Lung microvascular endothelial cell (primary cell): ENCODE measurements at regions not wholly inside any gene's neighbourhood (a gene's known extent, or its start where the extent isn't known, plus 50 kb on each side); places are given as distances from the start of the nearest gene placed in this dataset.
"Not testable (repeated sequence)": the region's sequence is repeated elsewhere in the genome, so short reads cannot be mapped to it uniquely, and the experiment has no call there.

Experiments used
- DNase-seq, 2 donors: peaks; one replicate each; pipeline versions ENCODE4 v3.0.0 to v3.0.0-alpha.2; 2010; ENCODE audit warnings: low read depth in 2 of 2

DNA sequence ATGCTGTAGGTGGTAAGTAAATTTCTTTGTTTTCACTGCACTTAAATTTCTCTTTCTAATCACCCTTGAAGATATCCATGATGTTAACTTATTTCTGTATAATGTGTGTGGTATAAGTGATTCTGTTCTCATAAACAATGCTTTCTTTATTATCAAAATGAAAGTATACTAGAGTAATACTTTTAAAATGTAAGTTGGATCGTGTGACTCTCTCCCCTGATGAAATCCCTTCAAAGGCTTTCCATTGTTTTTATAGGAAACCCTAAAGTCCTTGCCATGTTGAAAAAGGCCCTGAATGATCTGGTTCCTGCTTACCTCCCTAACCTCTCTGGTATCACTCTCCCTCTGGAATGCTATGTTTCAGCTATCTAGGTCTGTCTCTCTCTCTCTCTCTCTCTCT is 191.1 kb upstream of the LHX8 start:
- DNase-seq = no peak

GRCh38 chr1:74946388-74946787 is 187.8 kb upstream of the LHX8 start:
- DNase-seq = no peak

DNA sequence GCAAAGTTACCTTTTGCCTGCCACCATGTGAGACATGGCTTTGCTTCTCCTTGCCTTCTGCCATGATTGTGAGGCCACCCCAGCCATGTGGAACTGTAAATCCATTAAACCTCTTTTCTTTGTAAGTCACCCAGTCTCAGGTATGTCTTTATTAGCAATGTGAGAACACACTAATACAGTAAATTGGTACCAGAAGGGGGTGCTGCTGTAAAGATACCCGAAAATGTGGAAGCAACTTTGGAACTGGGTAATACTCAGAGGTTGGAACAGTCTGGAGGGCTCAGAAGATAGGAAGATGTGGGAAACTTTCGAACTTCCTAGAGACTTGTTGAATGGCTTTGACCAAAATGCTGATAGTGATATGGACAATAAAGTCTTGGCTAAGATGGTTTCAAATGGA is 184.8 kb upstream of the LHX8 start:
- not testable (repeated sequence) for DNase-seq

- not testable (repeated sequence) for DNase-seq
Observed at GRCh38 chr1:74951981-74952380, 182.2 kb upstream of the LHX8 start.

DNA sequence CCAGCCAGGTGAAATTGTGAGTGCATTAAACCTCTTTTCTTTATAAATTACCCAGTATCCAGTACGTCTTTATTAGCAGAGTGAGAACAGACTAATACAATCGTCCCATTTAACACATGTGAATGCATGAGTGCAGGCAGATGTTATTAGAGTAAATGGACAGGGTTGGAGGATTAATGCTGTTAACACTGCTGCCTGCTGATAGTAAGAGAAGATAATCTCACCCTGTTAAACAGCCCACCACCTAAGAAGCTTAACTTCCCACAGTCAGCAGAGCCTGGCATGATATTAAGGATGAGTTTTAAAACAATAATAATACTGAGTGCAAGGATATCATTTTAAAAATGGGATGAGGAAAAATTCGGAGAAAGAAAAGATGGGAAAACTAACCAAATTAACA is 181.4 kb upstream of the LHX8 start:
- no peak for DNase-seq

GRCh38 chr1:74953622-74954021 is 180.6 kb upstream of the LHX8 start:
- no peak for DNase-seq

GRCh38 chr1:74963120-74963519 is 171.1 kb upstream of the LHX8 start:
- no peak for DNase-seq

DNA sequence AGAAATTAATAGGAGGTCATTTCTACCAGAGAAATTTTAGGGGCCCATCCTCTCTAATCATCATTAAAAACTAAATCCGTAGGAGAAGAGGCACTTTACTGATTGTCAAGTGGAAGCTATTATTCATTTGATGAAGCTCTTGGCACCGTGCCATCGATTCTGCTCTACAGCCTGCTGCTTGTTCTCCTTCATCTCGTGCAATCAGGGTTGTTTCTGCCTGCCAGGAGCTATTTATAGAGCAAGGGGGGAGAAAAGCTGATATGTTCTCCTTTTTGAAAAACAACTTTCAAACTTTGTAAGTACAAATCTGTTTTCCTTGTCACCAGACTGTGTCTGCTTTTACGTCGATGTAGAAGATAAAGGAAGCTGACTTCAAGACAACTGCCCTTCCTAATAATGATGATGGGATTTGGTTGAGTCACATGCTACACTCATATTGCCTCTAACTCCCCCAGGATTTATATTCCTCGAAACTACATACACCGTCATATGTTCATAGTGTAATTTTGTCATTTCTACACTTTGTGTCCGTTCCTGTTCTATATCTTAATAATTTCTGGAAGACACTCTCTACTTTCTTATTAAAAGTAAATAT is 169.6 kb upstream of the LHX8 start:
- DNase-seq = peak; percentile 41 to 45

DNA sequence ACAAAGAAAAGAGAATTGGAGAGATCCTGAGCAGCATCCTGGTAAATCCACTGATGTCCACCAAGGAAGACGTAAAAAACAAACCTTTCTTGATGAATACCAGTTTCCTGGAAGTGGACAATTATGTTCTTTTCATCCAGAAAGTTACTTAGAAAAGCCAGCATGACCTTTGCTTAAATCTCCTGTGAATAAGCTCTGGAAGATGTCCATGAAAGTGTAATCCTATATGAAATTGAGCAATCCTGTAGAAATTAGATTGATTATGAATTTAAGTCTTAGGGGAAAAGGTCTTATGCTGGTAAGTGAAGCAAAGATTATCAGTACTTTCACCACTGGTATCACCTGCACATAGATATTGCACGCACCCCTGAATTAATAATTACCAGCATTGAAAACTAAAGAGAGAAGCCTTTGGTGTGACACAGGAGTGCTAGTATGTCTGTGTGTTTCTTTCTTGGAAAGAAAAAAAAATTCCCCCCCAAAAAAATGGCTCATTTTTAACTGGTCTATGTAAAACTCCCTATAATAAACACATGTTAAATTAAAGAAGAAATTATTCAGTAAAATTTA is 164.5 kb upstream of the LHX8 start:
- DNase-seq = no peak

DNA sequence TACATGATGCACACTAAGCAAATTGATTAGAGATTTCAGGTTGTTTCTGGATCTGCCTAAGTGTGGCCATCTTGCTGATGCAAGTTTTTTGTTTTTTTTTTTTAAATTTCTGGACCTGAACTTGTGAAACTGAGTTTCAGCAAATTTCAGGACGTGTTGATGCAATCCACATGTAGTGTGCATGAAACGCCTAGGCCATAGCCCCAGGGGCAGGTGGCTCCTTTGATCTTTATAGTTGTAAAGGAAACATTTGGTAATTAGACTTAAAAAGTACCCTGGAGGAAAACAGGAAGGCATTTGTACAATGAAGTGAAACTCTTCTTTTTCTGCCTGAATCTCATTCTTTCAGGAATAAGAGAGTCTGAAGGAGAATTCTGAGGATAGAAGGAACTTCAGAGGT is 162.2 kb upstream of the LHX8 start:
- no peak for DNase-seq

DNA sequence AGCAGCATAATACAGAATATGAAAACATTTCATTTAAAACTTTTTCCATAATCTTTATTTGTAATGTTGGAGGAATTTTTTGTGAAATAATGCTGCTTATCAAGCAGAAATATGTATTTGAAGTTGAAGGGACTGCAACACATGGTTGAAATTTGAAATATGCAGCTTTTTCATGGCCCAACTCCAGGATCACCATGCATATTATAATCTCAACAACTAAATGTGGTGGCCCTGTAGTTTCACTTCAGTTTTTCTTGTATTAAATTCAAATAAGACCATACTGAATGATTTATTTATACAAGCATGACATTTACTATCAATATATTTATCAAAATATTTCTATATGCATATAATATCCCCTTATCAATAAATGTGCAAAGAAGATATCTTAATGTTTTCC is 157.7 kb upstream of the LHX8 start:
- no peak for DNase-seq

- not testable (repeated sequence) for DNase-seq
Observed at GRCh38 chr1:74992448-74992847, 141.7 kb upstream of the LHX8 start.

- DNase-seq = no peak
Observed at GRCh38 chr1:74995821-74996220, 138.4 kb upstream of the LHX8 start.

- DNase-seq = no peak
Observed at GRCh38 chr1:75010547-75010946, 123.6 kb upstream of the LHX8 start.

- no peak for DNase-seq
Observed at GRCh38 chr1:75014250-75014649, 119.9 kb upstream of the LHX8 start.

- DNase-seq = no peak
Observed at GRCh38 chr1:75023005-75023404, 111.2 kb upstream of the LHX8 start.

GRCh38 chr1:75034376-75034775 is 99.8 kb upstream of the LHX8 start:
- no peak for DNase-seq

DNA sequence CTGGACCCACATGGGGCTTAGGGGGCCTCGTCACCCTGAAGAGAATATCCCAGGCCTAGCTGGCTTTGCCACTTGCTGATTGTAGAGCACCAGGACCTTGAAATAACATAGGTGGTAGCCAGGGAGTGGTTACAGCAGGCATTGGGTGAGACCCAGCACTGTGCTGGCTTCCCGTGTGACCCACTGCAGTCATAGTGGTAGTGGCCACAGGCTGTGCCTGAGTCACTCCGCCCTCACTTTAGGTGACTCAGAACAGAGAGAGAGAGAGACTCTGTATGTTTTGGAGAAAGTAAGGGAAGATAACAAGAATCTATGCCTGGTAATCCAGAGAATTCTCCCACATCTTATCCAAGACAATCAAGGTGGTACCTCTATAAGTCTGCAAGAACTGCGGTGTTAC is 98.7 kb upstream of the LHX8 start:
- no peak for DNase-seq

DNA sequence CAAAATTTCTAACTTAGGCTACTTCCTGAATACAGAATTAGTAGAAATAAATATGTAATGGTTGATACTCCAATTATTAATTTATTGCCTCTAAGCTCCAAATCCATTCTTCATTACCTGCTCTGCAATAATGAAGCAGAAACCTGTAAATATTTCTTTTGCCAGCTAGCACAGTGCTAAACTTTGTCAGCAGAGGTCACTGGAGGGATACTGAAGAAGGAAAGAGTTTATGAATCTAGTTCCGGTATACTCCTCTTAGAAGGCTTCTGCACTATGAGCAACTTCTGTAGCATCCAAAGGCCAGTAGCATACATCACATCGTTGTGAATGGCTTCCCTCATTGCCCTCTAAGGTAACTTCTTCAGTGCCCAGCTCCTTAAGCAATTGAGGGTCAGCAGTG is 81.0 kb upstream of the LHX8 start:
- DNase-seq = peak; percentile 5 to 46

DNA sequence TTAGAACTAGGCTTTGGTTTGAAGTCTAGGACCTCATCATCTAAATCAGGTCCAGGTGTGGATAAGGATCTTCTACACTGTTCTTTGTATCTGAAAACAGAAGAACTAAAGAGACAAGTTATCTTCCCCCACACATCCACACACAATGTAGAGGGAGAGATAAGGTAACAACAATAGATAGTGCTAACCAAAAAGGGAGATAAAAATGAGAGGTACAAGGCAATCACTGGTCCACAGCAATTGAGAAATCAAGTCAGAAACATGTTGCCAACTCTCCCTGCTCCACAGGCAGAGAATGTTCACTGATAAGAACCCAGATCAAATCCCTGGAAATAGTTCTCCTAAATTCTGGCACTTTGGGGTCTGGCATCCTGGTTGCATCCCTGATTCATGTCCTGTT is 75.8 kb upstream of the LHX8 start:
- DNase-seq = no peak

- DNase-seq = no peak
Observed at GRCh38 chr1:75062111-75062510, 72.1 kb upstream of the LHX8 start.

DNA sequence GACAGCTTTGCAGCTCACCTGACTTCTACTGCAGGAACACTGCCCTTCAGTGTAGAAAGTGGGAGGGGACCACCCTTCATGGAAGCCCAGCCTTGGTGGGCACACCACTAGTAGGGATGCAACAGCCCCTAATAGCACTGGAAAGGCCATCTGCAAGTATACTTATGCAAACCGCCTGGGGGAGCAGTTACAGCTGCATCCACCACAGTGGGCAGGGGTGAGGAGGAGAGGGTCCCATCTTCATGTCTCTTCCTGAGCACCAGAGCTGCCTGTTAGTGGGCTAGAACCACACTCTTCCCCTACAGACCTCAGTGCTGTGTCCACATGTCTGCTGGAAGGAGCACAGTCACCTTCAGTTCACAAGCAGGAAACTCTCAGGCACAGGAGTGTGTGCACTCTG is 66.2 kb upstream of the LHX8 start:
- DNase-seq = no peak

- peak in 1 of 2 donors; percentile 5 for DNase-seq
Observed at GRCh38 chr1:75074831-75075395, 59.3 kb upstream of the LHX8 start.
